ENCODE measurements at regions not wholly inside any gene's neighbourhood (a gene's known extent, or its start where the extent isn't known, plus 50 kb on each side); places are given as distances from the start of the nearest gene placed in this dataset.

DNA sequence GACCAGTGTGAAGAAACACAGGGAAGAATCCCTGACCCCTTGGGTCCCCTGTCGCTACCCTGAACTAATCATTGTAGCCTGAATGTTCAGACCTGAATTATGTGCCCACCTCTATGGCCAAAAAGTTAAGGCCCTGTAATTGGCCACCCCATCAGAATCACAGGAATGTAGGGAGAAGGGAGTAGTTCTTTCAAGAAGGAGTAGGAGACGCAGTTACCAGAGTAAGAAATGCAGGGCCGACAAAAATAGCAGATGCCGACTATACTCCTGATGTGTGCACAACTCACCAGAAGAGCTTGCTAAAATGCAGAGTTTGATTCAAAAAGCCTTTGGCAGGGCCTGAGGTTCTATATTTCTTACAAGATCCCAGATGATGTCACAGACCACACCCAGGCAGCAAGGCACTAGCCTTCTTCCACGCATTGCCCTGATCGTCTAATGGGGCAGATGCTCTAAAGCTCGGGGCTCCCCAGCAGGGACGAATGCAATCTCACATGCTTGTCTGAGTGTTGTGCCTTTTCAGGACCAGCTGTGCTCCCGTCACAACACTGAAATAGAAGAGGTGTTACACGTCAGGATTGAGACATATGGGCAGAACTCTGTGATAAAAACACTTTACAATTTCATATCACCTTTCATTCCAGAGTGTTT, 161.0 kb upstream of the FAM241A start:
- H3K27ac ChIP-seq (ENCODE audit: low read length), result no peak overlapping the region
- no peaks in the 10 kb centered on the region for H3K9me2 ChIP-seq (ENCODE audit: insufficient read depth, low read length)
- H4K20me1 ChIP-seq (ENCODE audit: insufficient read depth), result no peaks in the 10 kb centered on the region
- H2AFZ ChIP-seq (ENCODE audit: low read depth, low read length), result no peak overlapping the region
- H3K79me2 ChIP-seq (replicated peaks; ENCODE audit: insufficient read depth, low read length), result no peaks in the 10 kb centered on the region
- no peaks in the 10 kb centered on the region for H3F3A ChIP-seq (ENCODE audit: insufficient read depth, low read length, poor library complexity, severe bottlenecking)
- H3K9ac ChIP-seq (ENCODE audit: low read length), result no peak overlapping the region
- H3K9me3 ChIP-seq (ENCODE audit: low read length), result no peaks in the 10 kb centered on the region
- TF ChIP-seq MXI1 (conservative IDR thresholded peaks at IDR 0.05; ENCODE audit: poor library complexity, severe bottlenecking), result no peak
- TF ChIP-seq POLR2AphosphoS5 (IDR thresholded peaks at IDR 0.05), result peak; percentile 80
- H3K4me3 ChIP-seq (ENCODE audit: low read length), result no peak overlapping the region
- no peak overlapping the region for H3K4me2 ChIP-seq (ENCODE audit: low read length)
- no peaks in the 10 kb centered on the region for H3K27me3 ChIP-seq (ENCODE audit: insufficient read depth, low read depth, low read length)
- no peaks in the 10 kb centered on the region for H3K36me3 ChIP-seq (ENCODE audit: insufficient read depth, low read length)

DNA sequence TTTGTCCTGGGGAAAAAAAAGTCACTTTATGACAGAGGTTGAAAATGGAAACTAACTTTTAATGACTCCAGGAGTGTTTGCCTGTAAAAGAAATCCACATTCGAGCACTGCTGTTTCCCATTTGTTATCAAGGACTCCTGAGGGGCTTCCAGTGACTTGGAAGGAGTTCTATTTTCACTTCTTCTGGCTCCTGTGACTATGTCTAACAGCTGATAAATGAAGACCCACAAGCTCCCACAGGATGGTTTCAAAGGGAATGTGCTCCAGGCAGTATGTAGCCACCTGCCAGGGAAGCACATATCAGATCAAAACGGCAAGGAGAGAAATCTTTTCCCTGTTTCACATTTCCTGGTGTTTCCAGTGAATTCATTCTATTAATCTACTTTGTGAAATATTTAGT, 159.8 kb upstream of the FAM241A start:
- H3K79me2 ChIP-seq (replicated peaks; ENCODE audit: insufficient read depth, low read length), result no peaks in the 10 kb centered on the region
- no peak overlapping the region for H3K4me3 ChIP-seq (ENCODE audit: low read length)
- no peak overlapping the region for H3K27ac ChIP-seq (ENCODE audit: low read length)
- no peak overlapping the region for H3K9ac ChIP-seq (ENCODE audit: low read length)
- no peak overlapping the region for H2AFZ ChIP-seq (ENCODE audit: low read depth, low read length)
- no peaks in the 10 kb centered on the region for H3K9me3 ChIP-seq (ENCODE audit: low read length)
- H3K27me3 ChIP-seq (ENCODE audit: insufficient read depth, low read depth, low read length), result no peaks in the 10 kb centered on the region
- H3K36me3 ChIP-seq (ENCODE audit: insufficient read depth, low read length), result no peaks in the 10 kb centered on the region
- H4K20me1 ChIP-seq (ENCODE audit: insufficient read depth), result no peaks in the 10 kb centered on the region
- H3K4me2 ChIP-seq (ENCODE audit: low read length), result no peak overlapping the region
- no peaks in the 10 kb centered on the region for H3K9me2 ChIP-seq (ENCODE audit: insufficient read depth, low read length)
- TF ChIP-seq RAD21 (conservative IDR thresholded peaks at IDR 0.05) (no peak), EZH2 (IDR thresholded peaks at IDR 0.05; ENCODE audit: borderline replicate concordance, insufficient read depth, low read length, poor library complexity, severe bottlenecking) (no peak)
- no peaks in the 10 kb centered on the region for H3F3A ChIP-seq (ENCODE audit: insufficient read depth, low read length, poor library complexity, severe bottlenecking)

DNA sequence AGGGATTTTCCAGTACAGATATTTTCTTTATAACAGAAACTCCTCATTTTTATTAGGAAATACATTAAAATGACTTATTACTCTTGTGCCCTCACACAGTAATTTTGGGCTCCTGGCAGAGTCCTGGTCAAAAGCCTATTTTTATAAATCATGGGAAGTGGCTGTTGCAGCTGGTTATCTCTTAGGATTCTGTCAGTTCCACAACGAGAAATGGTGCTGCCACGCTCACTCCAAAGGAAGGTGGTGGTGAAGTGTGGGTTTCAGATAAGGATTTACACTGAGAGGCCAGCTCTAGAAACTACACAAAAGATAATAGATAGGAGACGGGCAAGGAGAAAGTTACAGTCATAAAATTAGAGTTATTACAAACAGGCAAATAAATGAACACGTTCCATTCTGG, 159.2 kb upstream of the FAM241A start:
- Histone ChIP-seq H3K27me3 (ENCODE audit: insufficient read depth, low read depth, low read length) (no peaks in the 10 kb centered on the region), H4K20me1 (ENCODE audit: insufficient read depth) (no peaks in the 10 kb centered on the region), H3K9me2 (ENCODE audit: insufficient read depth, low read length) (no peaks in the 10 kb centered on the region), H3K9ac (ENCODE audit: low read length) (no peak overlapping the region), H3K4me2 (ENCODE audit: low read length) (no peak overlapping the region), H3K79me2 (replicated peaks; ENCODE audit: insufficient read depth, low read length) (no peaks in the 10 kb centered on the region), H2AFZ (ENCODE audit: low read depth, low read length) (no peak overlapping the region), H3K4me3 (ENCODE audit: low read length) (no peak overlapping the region), H3K9me3 (ENCODE audit: low read length) (no peaks in the 10 kb centered on the region), H3K27ac (ENCODE audit: low read length) (no peak overlapping the region), H3F3A (ENCODE audit: insufficient read depth, low read length, poor library complexity, severe bottlenecking) (no peaks in the 10 kb centered on the region), H3K36me3 (ENCODE audit: insufficient read depth, low read length) (no peaks in the 10 kb centered on the region)
- TF ChIP-seq TAF1 (IDR thresholded peaks at IDR 0.05; ENCODE audit: low read depth) (no peak), RAD21 (conservative IDR thresholded peaks at IDR 0.05) (no peak), POLR2AphosphoS5 (IDR thresholded peaks at IDR 0.05) (no peak), SMC3 (conservative IDR thresholded peaks at IDR 0.05; ENCODE audit: poor library complexity) (no peak)
- TF ChIP-seq, protein P1, sequence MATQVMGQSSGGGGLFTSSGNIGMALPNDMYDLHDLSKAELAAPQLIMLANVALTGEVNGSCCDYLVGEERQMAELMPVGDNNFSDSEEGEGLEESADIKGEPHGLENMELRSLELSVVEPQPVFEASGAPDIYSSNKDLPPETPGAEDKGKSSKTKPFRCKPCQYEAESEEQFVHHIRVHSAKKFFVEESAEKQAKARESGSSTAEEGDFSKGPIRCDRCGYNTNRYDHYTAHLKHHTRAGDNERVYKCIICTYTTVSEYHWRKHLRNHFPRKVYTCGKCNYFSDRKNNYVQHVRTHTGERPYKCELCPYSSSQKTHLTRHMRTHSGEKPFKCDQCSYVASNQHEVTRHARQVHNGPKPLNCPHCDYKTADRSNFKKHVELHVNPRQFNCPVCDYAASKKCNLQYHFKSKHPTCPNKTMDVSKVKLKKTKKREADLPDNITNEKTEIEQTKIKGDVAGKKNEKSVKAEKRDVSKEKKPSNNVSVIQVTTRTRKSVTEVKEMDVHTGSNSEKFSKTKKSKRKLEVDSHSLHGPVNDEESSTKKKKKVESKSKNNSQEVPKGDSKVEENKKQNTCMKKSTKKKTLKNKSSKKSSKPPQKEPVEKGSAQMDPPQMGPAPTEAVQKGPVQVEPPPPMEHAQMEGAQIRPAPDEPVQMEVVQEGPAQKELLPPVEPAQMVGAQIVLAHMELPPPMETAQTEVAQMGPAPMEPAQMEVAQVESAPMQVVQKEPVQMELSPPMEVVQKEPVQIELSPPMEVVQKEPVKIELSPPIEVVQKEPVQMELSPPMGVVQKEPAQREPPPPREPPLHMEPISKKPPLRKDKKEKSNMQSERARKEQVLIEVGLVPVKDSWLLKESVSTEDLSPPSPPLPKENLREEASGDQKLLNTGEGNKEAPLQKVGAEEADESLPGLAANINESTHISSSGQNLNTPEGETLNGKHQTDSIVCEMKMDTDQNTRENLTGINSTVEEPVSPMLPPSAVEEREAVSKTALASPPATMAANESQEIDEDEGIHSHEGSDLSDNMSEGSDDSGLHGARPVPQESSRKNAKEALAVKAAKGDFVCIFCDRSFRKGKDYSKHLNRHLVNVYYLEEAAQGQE (IDR thresholded peaks at IDR 0.05; ENCODE audit: borderline replicate concordance), result no peak
- TF ChIP-seq, protein P2, sequence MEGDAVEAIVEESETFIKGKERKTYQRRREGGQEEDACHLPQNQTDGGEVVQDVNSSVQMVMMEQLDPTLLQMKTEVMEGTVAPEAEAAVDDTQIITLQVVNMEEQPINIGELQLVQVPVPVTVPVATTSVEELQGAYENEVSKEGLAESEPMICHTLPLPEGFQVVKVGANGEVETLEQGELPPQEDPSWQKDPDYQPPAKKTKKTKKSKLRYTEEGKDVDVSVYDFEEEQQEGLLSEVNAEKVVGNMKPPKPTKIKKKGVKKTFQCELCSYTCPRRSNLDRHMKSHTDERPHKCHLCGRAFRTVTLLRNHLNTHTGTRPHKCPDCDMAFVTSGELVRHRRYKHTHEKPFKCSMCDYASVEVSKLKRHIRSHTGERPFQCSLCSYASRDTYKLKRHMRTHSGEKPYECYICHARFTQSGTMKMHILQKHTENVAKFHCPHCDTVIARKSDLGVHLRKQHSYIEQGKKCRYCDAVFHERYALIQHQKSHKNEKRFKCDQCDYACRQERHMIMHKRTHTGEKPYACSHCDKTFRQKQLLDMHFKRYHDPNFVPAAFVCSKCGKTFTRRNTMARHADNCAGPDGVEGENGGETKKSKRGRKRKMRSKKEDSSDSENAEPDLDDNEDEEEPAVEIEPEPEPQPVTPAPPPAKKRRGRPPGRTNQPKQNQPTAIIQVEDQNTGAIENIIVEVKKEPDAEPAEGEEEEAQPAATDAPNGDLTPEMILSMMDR (IDR thresholded peaks at IDR 0.05; ENCODE audit: poor library complexity, severe bottlenecking), result no peak
